Skeletal muscle satellite cell (primary cell): ENCODE measurements at regions not wholly inside any gene's neighbourhood (a gene's known extent, or its start where the extent isn't known, plus 50 kb on each side); places are given as distances from the start of the nearest gene placed in this dataset.

Experiments
- H3K27me3 ChIP-seq: 2 replicates; pipeline ENCODE4 v1.7.0; 2013; ENCODE audit warnings: low read length; ENCODE audit not compliant: control insufficient read depth, insufficient read depth
- H3K36me3 ChIP-seq: 2 replicates; pipeline ENCODE4 v1.7.0; 2013; ENCODE audit warnings: mild to moderate bottlenecking, control low read depth, low read length; ENCODE audit not compliant: insufficient read depth
- H3K4me1 ChIP-seq: 2 replicates; pipeline ENCODE4 v1.7.0; 2013; ENCODE audit warnings: low read length; ENCODE audit not compliant: control insufficient read depth, insufficient read depth
- H3K4me2 ChIP-seq: 2 replicates; pipeline ENCODE4 v1.7.0; 2013; ENCODE audit warnings: mild to moderate bottlenecking, low read length
- H3K4me3 ChIP-seq: 2 replicates; pipeline ENCODE4 v1.7.0; 2013; ENCODE audit warnings: low read length
- H3K9ac ChIP-seq: 2 replicates; pipeline ENCODE4 v1.7.0; 2013; ENCODE audit warnings: mild to moderate bottlenecking, low read depth, low read length, moderate library complexity
- H3K9me3 ChIP-seq: replicated peaks from 2 replicates; pipeline ENCODE4 v1.7.0; 2013; ENCODE audit warnings: mild to moderate bottlenecking, control low read depth, low read length

DNA sequence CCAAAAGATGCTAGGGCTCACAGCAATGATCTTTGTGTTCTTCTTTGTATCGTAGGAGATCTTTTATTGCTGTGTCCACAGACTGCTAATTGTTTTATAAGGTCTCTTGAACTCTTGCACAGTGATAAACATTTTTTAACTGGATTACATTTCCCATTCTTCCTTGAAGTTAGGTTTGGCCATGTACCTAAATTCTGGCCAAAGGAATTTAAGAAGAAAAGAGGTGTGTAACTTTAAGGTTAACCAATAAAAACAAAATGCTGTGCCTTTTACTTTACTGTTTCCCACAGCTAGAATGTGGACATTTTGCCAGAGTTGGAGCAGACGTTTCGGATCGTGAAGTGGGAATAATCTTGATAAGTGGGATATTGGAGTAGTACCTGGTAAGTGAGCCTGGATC lies 82.6 kb upstream of the GPC6 start:
- Histone ChIP-seq H3K9me3 (no peaks in the 10 kb centered on the region), H3K4me2 (no peak overlapping the region), H3K36me3 (no peaks in the 10 kb centered on the region), H3K9ac (no peak overlapping the region), H3K4me1 (peaks cover 14% of the 10 kb centered on the region), H3K27me3 (no peaks in the 10 kb centered on the region), H3K4me3 (no peak overlapping the region)

DNA sequence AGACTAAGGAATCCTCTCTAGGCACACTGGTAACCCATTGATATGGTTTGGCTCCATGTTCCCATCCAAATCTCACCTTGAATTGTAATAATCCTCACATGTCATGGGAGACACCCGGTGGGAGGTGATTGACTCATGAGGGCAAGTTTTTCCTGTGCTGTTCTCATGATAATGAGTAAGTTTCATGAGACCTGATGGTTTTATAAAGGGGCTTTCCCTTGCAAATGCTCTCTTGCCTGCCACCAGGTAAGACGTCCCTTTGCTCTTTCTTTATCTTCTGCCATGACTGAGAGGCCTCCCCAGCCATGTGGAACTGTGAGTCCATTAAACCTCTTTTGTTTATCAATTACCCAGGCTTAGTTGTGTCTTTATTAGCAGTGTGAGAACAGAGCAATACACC lies 81.4 kb upstream of the GPC6 start:
- no peaks in the 10 kb centered on the region for H3K27me3 ChIP-seq
- H3K4me3 ChIP-seq, result no peak overlapping the region
- H3K36me3 ChIP-seq, result no peaks in the 10 kb centered on the region
- no peaks in the 10 kb centered on the region for H3K9me3 ChIP-seq
- no peak overlapping the region for H3K9ac ChIP-seq
- H3K4me2 ChIP-seq, result no peak overlapping the region
- H3K4me1 ChIP-seq, result peaks cover 15% of the 10 kb centered on the region

GRCh38 chr13:93146584-93147297 lies 79.9 kb upstream of the GPC6 start:
- H3K36me3 ChIP-seq, result no peaks in the 10 kb centered on the region
- peaks cover 28% of the 10 kb centered on the region for H3K4me1 ChIP-seq
- H3K9me3 ChIP-seq, result no peaks in the 10 kb centered on the region
- no peak overlapping the region for H3K9ac ChIP-seq
- no peak overlapping the region for H3K4me3 ChIP-seq
- H3K4me2 ChIP-seq, result peak overlapping the region; percentile 52
- H3K27me3 ChIP-seq, result no peaks in the 10 kb centered on the region

DNA sequence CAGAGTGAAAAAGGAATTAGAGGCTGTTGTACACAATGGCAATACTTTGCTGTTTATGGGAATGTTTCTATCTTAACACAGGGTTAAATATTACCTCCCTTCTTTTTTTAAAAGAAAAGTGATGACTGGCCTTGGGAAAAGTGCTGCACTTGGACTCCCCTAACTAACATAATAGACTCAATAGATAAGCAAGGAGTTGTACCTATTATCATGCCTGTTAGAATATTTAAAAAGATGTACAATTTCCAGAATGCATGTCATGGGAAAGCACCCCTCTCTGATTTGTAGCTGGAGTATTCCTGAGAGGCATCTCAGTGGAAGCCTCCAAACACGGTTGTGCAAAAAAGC lies 79.3 kb upstream of the GPC6 start:
- Histone ChIP-seq H3K27me3 (no peaks in the 10 kb centered on the region), H3K9me3 (no peaks in the 10 kb centered on the region), H3K36me3 (no peaks in the 10 kb centered on the region), H3K9ac (no peak overlapping the region), H3K4me3 (no peak overlapping the region), H3K4me1 (peaks cover 32% of the 10 kb centered on the region), H3K4me2 (peak overlapping the region; percentile 52)

DNA sequence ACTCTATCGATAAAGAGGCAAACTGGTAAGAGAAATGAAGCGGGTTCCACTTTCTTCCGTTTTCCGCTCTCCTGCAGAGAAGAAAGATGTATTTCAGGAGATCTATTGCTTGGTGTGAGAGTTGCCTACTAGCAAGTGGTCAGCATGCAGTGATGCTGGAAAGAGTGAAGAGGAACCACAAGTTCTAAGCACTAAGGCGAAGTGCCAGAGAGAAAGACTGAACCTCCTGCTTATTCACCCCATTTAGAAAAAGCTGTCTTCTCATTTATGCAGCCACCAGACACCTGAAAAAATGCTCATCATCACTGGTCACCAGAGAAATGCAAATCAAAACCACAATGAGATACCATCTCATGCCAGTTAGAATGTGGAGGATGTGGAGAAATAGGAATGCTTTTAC lies 78.7 kb upstream of the GPC6 start:
- peaks cover 32% of the 10 kb centered on the region for H3K4me1 ChIP-seq
- no peak overlapping the region for H3K4me3 ChIP-seq
- no peaks in the 10 kb centered on the region for H3K36me3 ChIP-seq
- no peak overlapping the region for H3K4me2 ChIP-seq
- no peaks in the 10 kb centered on the region for H3K27me3 ChIP-seq
- no peaks in the 10 kb centered on the region for H3K9me3 ChIP-seq
- H3K9ac ChIP-seq, result no peak overlapping the region

- H3K9me3 ChIP-seq, result no peaks in the 10 kb centered on the region
Measured at GRCh38 chr13:93151277-93151676, 75.3 kb upstream of the GPC6 start.

GRCh38 chr13:93158565-93158964 lies 68.0 kb upstream of the GPC6 start:
- H3K36me3 ChIP-seq, result no peaks in the 10 kb centered on the region
- no peaks in the 10 kb centered on the region for H3K9me3 ChIP-seq
- H3K27me3 ChIP-seq, result no peaks in the 10 kb centered on the region
- H3K4me2 ChIP-seq, result no peak overlapping the region
- no peak overlapping the region for H3K4me3 ChIP-seq
- no peak overlapping the region for H3K9ac ChIP-seq
- H3K4me1 ChIP-seq, result no peaks in the 10 kb centered on the region

More at GRCh38 chr13:93151277-93151676, 75.3 kb upstream of the GPC6 start:
- no peaks in the 10 kb centered on the region for H3K27me3 ChIP-seq
- no peak overlapping the region for H3K4me3 ChIP-seq
- no peaks in the 10 kb centered on the region for H3K36me3 ChIP-seq
- H3K9ac ChIP-seq, result no peak overlapping the region
- peak overlapping the region; percentile 38 for H3K4me2 ChIP-seq
- H3K4me1 ChIP-seq, result peaks cover 31% of the 10 kb centered on the region

DNA sequence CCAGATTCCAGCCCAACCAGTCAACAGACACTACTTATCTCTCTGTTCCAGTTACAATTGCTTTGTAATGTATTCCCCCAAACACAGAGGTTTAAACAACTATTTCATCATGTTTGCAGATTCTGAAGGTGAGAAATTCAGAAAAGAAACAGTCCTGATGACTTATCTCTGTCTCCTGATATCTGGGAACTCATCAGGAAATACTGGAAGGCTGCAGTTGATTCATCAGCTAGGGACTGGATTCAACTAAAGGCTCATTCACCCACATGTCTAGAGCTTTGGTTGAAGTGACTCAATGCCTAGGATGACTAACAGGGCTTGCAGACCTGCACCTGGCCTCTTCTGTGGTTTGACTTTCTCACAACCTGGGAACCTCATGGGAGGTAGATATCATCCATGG lies 56.6 kb upstream of the GPC6 start:
- Histone ChIP-seq H3K36me3 (no peaks in the 10 kb centered on the region), H3K4me3 (no peak overlapping the region), H3K27me3 (no peaks in the 10 kb centered on the region), H3K9me3 (no peaks in the 10 kb centered on the region), H3K9ac (no peak overlapping the region), H3K4me1 (no peaks in the 10 kb centered on the region), H3K4me2 (no peak overlapping the region)

DNA sequence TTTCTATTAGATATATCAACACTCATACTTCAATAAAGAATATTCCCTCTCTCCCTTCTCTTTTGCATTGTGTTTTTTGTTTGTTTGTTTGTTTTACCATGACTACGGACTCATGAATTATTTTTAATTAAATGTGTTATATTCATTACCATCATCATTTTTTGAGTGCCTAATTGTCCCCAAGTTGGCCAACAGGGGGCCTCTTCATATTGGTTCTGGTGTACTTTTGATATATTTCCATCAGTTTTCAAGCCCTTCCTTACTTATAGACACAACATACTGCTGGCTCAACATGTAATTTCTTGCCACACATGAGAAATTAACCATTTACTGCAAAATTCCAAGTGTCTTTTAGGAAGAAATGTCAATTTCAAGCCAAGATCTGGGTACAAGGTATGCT lies 54.5 kb upstream of the GPC6 start:
- Histone ChIP-seq H3K4me1 (no peaks in the 10 kb centered on the region), H3K27me3 (no peaks in the 10 kb centered on the region)

GRCh38 chr13:93173654-93174053 lies 53.0 kb upstream of the GPC6 start:
- no peak overlapping the region for H3K9ac ChIP-seq
- no peaks in the 10 kb centered on the region for H3K36me3 ChIP-seq
- H3K4me1 ChIP-seq, result no peaks in the 10 kb centered on the region
- no peaks in the 10 kb centered on the region for H3K9me3 ChIP-seq
- no peak overlapping the region for H3K4me3 ChIP-seq
- no peak overlapping the region for H3K4me2 ChIP-seq
- H3K27me3 ChIP-seq, result no peaks in the 10 kb centered on the region

More for the DNA sequence above, 54.5 kb upstream of the GPC6 start:
- no peaks in the 10 kb centered on the region for H3K9me3 ChIP-seq
- no peaks in the 10 kb centered on the region for H3K36me3 ChIP-seq
- H3K4me3 ChIP-seq, result no peak overlapping the region
- no peak overlapping the region for H3K4me2 ChIP-seq
- H3K9ac ChIP-seq, result no peak overlapping the region

DNA sequence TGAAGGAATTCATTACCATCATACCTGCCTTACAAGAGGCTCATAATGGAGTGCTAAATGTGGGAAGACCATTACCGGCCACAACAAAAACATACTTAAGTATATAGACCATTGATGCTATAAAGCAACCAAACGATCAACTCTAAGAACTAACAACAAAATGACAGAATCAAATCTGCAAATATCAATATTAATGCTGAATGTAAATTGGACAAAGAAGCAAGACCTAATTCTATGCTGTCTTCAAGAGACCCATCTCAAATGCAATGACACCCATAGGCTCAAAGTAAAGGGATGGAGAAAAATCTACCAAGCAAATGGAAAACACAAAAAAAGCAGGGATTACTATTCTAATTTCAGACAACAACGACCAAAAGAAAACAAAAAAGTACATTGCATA lies 52.3 kb upstream of the GPC6 start:
- H3K4me1 ChIP-seq, result no peaks in the 10 kb centered on the region
- no peak overlapping the region for H3K9ac ChIP-seq
- H3K4me3 ChIP-seq, result no peak overlapping the region
- no peaks in the 10 kb centered on the region for H3K36me3 ChIP-seq
- no peaks in the 10 kb centered on the region for H3K9me3 ChIP-seq
- H3K27me3 ChIP-seq, result no peaks in the 10 kb centered on the region
- H3K4me2 ChIP-seq, result no peak overlapping the region
